Ramos (cell line): ENCODE measurements at regions not wholly inside any gene's neighbourhood (a gene's known extent, or its start where the extent isn't known, plus 50 kb on each side); places are given as distances from the start of the nearest gene placed in this dataset.
"Not testable (repeated sequence)": the region's sequence is repeated elsewhere in the genome, so short reads cannot be mapped to it uniquely, and the experiment has no call there.

Experiments
- in situ Hi-C: fragments of 300-500 bp; cut with MboI; formaldehyde crosslinking; loops from one replicate; pipeline ENCODE4 v1.14.3; 2022; ENCODE audit warnings: low sequenced_read_pairs; ENCODE audit not compliant: unreplicated experiment

DNA sequence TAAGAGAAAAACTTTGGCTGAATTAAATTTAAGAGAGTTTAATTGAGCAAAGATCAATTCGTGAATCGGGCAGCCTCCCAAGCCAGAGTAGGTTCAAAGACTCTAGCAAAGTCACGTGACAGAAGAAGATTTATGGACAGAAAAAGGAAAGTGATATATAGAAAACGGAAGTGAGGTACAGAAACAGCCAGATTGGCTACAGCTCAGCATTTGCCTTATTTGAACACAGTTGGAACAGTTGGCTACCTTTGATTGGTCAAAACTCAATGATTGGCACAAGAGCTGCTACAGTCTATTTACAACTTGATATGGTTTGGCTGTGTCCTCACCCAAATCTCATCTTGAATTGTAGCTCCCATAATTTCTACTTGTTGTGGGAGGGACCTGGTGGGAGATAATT is 102.6 kb downstream of the PLG start:
- in situ Hi-C loops: no loop called here

GRCh38 chr6:160808263-160808662 is 106.2 kb downstream of the PLG start:
- in situ Hi-C loops: no loop called here

- in situ Hi-C loops: no loop called here
Observed at GRCh38 chr6:160810238-160810637, 108.2 kb downstream of the PLG start.

- in situ Hi-C loops: no loop called here
Observed at GRCh38 chr6:160812097-160812496, 110.1 kb downstream of the PLG start.

DNA sequence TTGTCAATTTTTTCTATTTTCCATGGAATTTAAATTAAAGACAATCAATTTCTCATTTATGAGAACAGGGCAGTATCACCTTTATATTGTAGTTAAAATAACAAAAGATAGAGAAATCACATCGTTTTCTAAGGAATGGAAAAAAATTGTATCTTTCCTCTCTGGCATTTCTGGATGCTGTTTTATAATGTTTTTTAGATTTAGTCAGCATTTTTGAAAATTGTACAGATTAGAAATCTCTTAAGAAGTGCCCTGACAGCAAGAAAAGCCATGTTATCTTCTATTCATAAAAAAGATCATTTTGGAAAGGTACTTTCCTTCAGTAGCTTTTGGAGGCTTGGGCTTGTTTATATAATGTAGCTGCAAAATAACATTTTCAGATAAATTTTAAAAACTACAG is 116.9 kb downstream of the PLG start:
- in situ Hi-C loops: no loop called here

GRCh38 chr6:160820661-160821060 is 118.6 kb downstream of the PLG start:
- in situ Hi-C loops: not testable (repeated sequence)

DNA sequence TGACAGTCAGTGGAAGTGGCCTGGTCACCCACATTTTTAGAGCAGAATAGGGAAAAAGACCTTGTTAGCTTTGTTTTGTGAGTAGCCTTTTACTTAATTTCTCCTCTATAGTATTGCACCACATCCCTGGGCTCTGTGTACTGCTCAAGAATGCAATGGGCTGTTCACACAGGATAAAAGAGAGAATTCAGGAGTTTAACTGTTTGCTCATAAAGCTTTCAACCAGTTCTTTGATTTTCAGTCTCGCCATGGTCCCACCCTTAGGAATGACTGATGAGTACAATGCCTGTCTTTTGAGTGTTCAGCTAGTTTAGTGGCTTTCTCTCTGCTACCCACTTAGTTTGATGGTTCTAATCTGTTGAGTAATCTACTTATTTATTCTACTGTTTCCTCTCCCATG is 129.7 kb downstream of the PLG start:
- in situ Hi-C loops: no loop called here

GRCh38 chr6:160832422-160832821 is 130.4 kb downstream of the PLG start:
- in situ Hi-C loops: no loop called here

GRCh38 chr6:160837146-160837545 is 135.1 kb downstream of the PLG start:
- in situ Hi-C loops: no loop called here

DNA sequence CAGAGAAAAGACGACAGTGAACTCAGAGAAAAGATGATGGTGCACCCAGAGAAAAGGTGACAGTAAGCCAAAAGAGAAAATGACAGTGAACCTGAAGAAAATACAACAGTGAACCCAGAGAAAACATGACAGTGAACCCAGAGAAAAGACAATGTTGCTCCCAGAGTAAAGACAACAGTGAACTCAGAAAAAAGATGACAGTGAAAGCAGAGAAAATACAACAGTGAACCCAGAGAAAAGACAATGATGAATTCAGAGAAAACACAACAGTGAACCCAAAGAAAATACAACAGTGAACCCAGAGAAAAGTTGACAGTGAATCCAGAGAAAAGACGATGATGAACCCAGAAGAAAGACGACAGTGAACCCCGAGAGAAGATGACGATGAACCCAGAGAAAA is 140.5 kb upstream of the MAP3K4 start:
- in situ Hi-C loops: no loop called here

DNA sequence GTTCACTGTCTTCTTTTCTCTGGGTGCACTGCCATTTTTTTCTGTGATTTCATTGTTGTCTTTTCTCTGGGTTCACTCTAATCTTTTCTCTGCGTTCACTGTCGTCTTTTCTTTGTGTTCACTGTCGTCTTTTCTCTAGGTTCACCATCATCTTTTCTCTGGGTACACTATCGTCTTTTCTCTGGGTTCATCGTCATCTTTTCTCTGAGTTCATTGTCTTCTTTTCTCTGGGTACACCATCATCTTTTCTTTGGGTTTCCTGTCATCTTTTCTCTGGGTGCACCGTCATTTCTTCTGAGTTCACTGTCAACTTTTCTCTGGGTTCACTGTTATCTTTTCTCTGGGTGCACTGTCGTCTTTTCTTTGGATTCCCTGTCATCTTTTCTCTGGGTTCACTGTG is 137.6 kb upstream of the MAP3K4 start:
- in situ Hi-C loops: no loop called here

DNA sequence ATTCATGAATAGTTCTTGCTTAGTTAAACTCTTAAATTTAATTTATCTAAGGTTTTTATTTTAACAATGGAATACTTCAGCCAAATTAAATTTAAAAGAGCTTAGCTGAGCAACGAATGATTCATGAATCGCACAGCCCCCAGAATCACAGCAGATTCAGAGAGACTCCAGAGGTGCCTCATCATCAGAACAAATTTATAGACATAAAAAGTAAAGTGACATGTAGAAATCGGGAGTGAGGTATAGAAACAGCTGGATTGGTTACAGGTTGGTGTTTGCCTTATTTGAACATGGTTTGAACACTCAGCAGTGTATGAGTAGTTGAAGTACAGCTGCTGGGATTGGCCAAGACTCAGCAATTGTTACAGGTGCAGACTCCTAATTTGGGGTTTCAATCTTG is 132.7 kb upstream of the MAP3K4 start:
- in situ Hi-C loops: no loop called here

- in situ Hi-C loops: no loop called here
Observed at GRCh38 chr6:160859822-160860221, 131.7 kb upstream of the MAP3K4 start.

- in situ Hi-C loops: no loop called here
Observed at GRCh38 chr6:160861824-160862223, 129.7 kb upstream of the MAP3K4 start.

GRCh38 chr6:160863782-160864181 is 127.8 kb upstream of the MAP3K4 start:
- in situ Hi-C loops: no loop called here

GRCh38 chr6:160871320-160871719 is 120.2 kb upstream of the MAP3K4 start:
- in situ Hi-C loops: no loop called here

DNA sequence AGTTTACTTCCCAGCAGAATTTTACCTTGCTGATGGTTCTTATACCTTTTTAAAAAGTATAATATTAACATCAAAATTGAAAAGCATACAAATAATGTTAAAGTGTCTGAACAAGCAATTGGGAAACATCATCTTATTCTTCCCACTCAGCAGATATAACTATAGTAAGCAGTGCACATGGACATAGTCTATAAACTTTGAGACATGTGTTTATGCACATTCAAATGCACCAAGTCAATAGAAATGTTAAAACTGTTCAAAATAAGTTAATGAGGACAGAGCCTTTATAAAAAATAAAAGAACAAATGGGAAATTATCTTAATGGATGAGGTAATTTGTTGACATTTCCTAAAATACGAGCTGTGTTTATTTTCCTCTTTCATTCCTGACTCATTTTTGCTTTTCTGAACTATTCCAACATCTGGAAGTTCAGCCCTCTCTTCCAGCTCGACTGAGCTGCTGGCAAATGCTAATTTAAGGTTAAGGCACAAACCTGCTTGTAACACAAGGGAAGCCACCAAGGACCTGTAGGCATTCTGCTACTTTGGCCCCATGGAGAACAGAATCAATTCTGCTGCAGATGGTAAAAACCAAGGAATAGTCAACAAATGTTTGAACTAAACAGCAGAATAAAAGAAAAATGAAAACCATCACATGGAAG is 110.3 kb upstream of the MAP3K4 start:
- in situ Hi-C loops: no loop called here

- in situ Hi-C loops: no loop called here
Observed at GRCh38 chr6:160882006-160882405, 109.6 kb upstream of the MAP3K4 start.

DNA sequence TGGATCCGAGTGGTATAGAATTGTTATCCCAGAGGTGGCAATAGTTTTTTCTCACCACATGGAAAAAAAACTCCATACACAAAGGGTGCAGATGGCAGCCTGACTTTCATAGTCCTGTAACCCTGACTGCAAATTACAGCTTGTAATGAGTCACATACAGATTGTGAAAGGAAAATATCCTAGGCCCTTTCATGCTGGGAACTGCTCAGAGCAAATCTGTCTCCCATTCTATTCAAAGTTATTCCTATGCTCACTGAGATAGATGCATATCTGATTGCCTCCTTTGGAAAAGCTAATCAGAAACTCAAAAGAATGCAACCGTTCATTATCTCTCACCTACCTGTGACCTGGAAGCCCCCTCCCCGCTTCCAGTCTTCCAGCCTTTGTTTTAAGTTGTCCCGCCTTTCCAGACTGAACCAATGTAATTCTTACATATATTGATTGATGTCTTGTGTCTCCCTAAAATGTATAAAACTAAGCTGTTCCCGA is 108.7 kb upstream of the MAP3K4 start:
- in situ Hi-C loops: no loop called here

DNA sequence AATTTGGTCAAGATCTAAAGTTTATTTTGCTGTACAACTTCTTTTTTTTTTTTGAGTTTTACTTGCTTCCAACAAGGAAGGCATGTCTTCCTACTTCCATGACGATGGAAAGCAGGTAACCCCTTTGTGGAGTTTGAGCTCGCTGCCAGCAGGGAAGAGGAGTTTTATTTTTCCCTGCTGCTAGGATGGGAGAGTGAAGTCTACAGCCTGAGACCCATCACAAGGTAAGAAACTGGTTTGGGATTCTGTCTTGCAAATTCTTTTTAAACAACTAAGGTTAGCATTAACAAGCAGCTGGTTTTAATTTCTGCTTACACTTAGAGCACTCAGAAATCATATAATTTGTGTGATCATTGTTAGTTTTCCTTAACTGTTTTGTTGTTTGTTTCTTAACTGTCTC is 108.0 kb upstream of the MAP3K4 start:
- in situ Hi-C loops: no loop called here

GRCh38 chr6:160883999-160884398 is 107.6 kb upstream of the MAP3K4 start:
- in situ Hi-C loops: no loop called here

GRCh38 chr6:160889148-160889547 is 102.4 kb upstream of the MAP3K4 start:
- in situ Hi-C loops: not testable (repeated sequence)

DNA sequence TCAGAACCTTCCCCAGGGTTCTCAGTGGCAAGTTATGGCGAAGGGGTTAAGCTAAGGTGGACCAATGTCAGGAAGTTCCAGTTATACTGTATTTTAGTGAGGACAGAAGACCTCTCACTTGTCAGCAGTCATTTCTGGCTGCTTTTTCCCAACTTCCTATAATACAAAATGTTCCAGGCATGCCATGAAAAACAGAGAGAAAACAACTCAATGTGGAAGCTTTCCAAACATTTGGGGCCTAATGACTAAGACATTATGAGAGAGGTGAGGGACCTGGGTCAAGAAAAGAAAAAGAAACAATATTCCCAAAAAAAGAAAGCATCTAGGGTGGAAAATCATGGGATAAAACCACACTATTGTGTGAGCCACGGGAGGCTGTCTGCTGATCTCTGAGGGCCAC is 99.9 kb upstream of the MAP3K4 start:
- in situ Hi-C loops: no loop called here
